GM18951 (cell line): ENCODE measurements at regions not wholly inside any gene's neighbourhood (a gene's known extent, or its start where the extent isn't known, plus 50 kb on each side); places are given as distances from the start of the nearest gene placed in this dataset.

Source experiments
- POLR2A ChIP-seq: IDR thresholded peaks from 4 replicates; pipeline ENCODE4 v1.6.1; 2011; ENCODE audit warnings: mild to moderate bottlenecking; ENCODE audit not compliant: insufficient read length, insufficient read depth; ENCODE audit errors: extremely low read depth
- in situ Hi-C: fragments of 300-500 bp; cut with MboI; formaldehyde crosslinking; loops from one replicate; pipeline ENCODE4 v1.12.0; 2022; ENCODE audit warnings: low sequenced_read_pairs, mixed read lengths, inconsistent platforms; ENCODE audit not compliant: unreplicated experiment

GRCh38 chr4:13903901-13904300 lies 276.4 kb upstream of the BOD1L1 start:
- in situ Hi-C loops = no loop called here
- no peak for TF ChIP-seq POLR2A

GRCh38 chr4:13905543-13905942 lies 278.0 kb upstream of the BOD1L1 start:
- TF ChIP-seq POLR2A = no peak

DNA sequence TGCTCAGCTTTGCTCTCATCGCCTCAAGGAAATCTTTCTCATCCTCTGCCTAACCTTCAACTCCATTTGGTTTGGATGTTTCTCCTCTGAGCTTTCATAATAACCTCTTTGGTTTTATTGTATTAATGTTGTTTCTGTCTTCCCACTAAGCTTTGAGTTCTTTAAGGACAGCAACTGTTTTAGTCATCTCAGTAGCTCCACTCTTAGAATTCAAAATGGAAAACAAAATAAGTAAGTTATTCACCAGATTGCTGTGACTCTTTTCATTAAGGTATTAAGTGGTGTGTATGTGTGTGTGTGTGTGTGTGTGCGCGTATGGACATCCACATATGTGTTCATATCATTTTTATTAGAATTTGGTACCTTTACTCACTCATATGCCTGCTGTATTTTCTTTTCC lies 279.2 kb upstream of the BOD1L1 start:
- in situ Hi-C loops = no loop called here
- no peak for TF ChIP-seq POLR2A

More at GRCh38 chr4:13905543-13905942, 278.0 kb upstream of the BOD1L1 start:
- in situ Hi-C loops = no loop called here

- in situ Hi-C loops = no loop called here
- TF ChIP-seq POLR2A = no peak
These were observed 279.8 kb upstream of the BOD1L1 start for GRCh38 chr4:13907255-13907751.

- no peak for TF ChIP-seq POLR2A
- in situ Hi-C loops = no loop called here
These were observed 280.9 kb upstream of the BOD1L1 start for GRCh38 chr4:13908455-13908854.

DNA sequence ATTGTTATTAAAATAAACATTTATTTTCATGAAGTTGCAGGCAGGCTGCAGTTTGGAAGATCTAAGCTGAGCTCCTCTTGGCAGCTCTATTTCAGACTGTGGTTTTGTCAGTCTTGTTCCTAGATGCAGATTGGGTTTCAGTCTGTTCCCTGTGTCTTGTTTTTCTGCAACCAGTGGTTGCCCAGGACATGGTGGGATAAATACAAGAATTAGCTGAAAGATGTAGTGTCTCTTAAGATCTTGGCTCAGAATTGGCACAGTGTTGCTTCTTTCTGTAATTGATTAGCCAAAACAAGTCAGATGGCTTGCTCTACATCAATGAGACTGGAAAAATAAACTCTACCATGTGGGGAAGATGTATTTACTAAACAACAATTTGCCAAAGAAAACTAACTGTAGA lies 283.0 kb upstream of the BOD1L1 start:
- TF ChIP-seq POLR2A = no peak
- in situ Hi-C loops = no loop called here

GRCh38 chr4:13911256-13911655 lies 283.7 kb upstream of the BOD1L1 start:
- TF ChIP-seq POLR2A = no peak
- in situ Hi-C loops = no loop called here

DNA sequence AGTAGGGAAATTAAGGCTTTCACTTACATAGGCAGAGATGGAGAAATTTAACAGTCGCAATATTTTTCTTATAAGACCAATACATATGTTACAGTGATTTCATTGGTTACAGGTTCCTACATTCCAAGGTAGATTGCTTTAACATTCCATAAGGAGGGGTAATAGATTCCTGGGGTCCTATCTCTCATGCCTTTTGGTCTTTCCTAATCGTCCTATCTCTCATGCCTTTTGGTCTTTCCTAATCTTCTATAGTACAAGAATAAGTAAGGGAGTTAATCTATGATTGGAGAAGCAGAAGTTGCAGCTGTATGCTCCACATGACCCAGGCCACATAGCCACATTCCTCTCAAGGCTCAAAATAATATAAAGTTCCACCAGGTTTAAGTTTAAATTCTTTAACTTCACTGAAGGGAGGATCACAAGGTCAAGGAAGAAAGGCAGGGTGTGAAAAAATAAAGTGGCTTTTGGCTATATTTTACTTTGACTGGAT lies 285.0 kb upstream of the BOD1L1 start:
- TF ChIP-seq POLR2A = no peak
- in situ Hi-C loops = no loop called here

DNA sequence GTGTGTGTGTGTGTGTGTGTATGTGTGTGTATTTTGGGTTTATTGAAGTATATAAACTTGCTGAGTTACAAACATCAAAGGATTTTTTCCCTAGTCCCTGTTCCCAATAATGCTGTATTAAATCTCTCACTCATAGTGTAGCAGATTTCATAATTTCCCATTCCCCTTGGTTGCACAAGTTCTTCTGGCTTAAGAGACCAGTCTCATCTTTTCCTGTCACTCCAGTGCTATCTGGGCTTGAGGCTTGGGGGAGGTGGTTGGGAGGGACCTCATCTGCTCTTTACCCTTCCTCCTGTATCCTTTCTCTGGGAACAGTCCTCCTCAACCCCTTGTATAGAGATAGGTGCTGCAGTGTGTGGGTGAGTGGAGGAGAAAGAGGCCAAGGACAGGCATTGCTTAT lies 285.4 kb upstream of the BOD1L1 start:
- TF ChIP-seq POLR2A = no peak
- in situ Hi-C loops = no loop called here

DNA sequence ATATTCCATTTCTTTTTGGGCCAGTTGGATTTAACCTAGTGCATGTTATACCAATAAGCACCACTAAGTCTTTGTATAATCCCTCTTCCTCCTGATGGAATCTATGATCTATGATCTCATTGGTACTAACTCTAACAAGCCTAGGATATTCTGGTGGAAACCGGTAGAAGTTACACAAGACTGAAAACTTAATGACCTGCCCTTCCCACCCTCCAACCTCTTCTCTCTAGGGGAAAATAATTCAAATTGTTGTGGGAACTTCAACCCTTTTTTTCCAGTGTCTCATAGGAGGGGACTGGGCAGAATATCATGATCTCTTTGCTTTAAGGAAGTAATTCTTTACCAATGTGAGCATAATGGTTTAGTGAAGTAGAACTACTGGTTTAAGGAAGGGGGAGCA lies 289.5 kb upstream of the BOD1L1 start:
- in situ Hi-C loops = no loop called here
- no peak for TF ChIP-seq POLR2A

DNA sequence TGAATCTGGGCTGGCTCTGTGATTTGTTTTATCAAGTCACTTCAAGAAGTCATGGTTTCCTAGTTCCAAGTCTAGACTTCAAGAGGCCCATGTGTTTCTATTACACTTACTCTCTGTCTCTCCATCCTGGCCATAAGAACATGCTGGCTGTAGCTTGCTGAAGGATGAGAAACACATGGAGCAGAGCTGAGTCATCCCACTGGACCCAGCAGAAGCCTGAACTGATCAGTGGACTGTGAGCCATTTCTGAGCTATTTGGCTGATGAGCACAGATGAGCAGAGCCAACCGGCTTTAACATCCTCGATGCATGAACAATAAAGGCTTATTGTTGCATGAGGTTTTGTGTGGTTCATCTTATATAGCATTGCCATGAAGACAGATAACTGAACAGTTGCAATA lies 290.6 kb upstream of the BOD1L1 start:
- TF ChIP-seq POLR2A = no peak
- in situ Hi-C loops = no loop called here

DNA sequence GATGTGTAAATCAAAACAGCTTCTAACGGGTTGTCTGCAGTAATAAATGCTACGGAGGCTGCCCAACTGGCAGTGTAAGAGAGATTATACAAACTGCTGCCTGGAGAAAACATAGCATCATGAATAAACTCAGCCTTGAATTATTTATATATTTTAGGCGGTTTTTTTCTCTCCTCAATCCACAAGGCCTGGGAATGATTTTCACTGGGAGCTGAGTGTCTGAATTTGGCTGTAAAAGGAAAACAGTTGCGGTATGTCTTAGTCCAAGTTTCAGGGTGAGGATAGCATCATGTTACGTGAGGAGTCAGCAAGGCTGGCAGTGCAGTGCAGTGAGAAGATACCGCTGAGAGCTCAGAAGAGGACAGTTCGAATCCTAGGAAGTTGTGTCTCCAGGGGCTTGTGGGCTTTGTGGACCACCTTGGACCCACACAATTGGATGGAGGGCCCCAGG lies 291.5 kb upstream of the BOD1L1 start:
- in situ Hi-C loops = no loop called here
- no peak for TF ChIP-seq POLR2A

DNA sequence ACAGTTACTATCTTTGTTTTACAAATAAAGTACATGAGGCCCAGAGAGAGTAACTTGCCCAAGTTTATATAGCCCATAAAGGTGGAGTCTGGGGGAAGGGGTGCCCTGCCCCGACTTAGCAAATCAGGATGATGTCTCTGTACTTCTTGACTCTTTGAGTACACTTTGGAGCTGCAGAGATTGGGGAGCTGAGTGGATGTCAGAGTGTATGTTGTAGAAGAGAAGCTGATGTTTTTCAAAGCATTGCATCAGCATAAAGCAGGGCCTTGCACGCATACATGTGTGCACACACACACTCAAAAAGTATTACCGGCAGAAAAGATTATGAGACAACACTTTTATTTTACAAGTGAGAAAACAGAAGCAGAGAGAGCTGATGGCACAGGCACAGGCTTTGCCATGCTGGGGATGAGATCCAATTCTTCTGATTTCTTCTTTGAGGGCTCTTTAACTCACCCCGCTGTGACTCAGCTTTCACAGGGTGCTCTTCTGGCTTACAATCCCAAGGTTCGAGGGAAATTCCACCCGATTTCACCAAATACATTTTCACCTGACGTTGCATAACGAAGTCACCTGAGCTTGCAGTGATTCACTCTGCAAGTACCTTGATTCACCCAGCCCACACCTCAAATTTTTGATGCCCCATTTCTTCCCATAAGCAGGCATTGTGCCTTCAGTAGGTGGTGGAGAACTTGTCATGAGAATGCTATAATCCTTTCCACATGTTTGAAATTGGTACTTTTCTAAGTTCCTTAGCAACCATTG lies 292.8 kb upstream of the BOD1L1 start:
- in situ Hi-C loops = no loop called here
- no peak for TF ChIP-seq POLR2A

- in situ Hi-C loops = no loop called here
- TF ChIP-seq POLR2A = no peak
These were observed 293.4 kb upstream of the BOD1L1 start for GRCh38 chr4:13920901-13921300.
